Left lung (tissue), 4 donors: ENCODE measurements at regions not wholly inside any gene's neighbourhood (a gene's known extent, or its start where the extent isn't known, plus 50 kb on each side); places are given as distances from the start of the nearest gene placed in this dataset.
"Not testable (repeated sequence)": the region's sequence is repeated elsewhere in the genome, so short reads cannot be mapped to it uniquely, and the experiment has no call there.

Experiments used
- ATAC-seq: fragments of 200-7000 bp; cut with Tn5 transposase; one replicate; pipeline ENCODE4 v1.9.1; 2020; ENCODE audit warnings: moderate library complexity
- DNase-seq, 4 donors: peaks; one replicate each; pipeline ENCODE4 v3.0.0-alpha.2; 2013 to 2020
- H3K27ac ChIP-seq, 2 donors: fragments of 200-600 bp; sonication (generic) in 1 of 2; one replicate each; pipeline versions ENCODE4 v1.5.0 to v1.8.0; 2020 to 2021
- H3K27me3 ChIP-seq, 2 donors: fragments of 200-600 bp; sonication (generic) in 1 of 2; one replicate each; pipeline versions ENCODE4 v1.5.0 to v1.8.0; 2020 to 2021
- H3K36me3 ChIP-seq, 2 donors: fragments of 200-600 bp; sonication (generic) in 1 of 2; one replicate each; pipeline versions ENCODE4 v1.5.0 to v1.8.0; 2020 to 2021
- H3K4me1 ChIP-seq, 2 donors: fragments of 200-600 bp; one replicate each; pipeline ENCODE4 v1.8.0; 2021
- H3K4me3 ChIP-seq, 2 donors: fragments of 200-600 bp; sonication (generic) in 1 of 2; one replicate each; pipeline versions ENCODE4 v1.5.0 to v1.8.0; 2020 to 2021; ENCODE audit warnings: mild to moderate bottlenecking in 1 of 2
- H3K9me3 ChIP-seq, 2 donors: fragments of 200-600 bp; sonication (generic) in 1 of 2; one replicate each; pipeline versions ENCODE4 v1.5.0 to v1.8.0; 2020 to 2021
- intact Hi-C, 2 donors: fragments of 100-400 bp; cut with DNase I; formaldehyde crosslinking; loops; one replicate each; pipeline versions ENCODE4 v1.11.2 to v1.14.2; 2022
- TF ChIP-seq, protein P1 (sequence below), 2 donors: fragments of 200-600 bp; sonication (generic) in 1 of 2; IDR thresholded peaks; one replicate each; pipeline versions ENCODE4 v1.5.0 to v1.8.0; 2021; ENCODE audit warnings: antibody characterized with exemption in 2 of 2
- donor health status: DM: no; HTN: yes; CAD: no.
- donor health status: DM: no; HTN: no; CAD: no.

DNA sequence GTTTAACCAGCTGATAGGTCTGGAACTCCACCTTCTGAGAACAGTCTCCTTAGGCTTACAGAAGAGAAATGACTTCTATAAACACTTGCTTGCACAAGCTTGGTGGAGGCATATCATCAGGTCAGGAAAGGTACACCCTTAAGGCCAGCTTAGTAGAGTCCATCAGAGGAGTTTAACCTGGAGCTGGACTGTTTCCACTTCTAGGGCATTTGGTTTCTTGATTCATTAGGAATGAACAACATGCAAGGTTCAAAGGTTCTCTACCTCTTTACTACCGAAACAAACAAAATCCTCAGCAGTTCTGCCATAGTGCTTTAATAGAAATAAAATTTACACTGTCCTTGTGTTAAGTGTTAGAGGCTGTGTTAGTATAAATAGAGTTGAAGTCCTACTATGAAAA is 171.4 kb upstream of the NPY2R start:
- H3K9me3 ChIP-seq = no peaks in the 10 kb centered on the region
- H3K27ac ChIP-seq = no peak overlapping the region
- TF ChIP-seq, protein P1, sequence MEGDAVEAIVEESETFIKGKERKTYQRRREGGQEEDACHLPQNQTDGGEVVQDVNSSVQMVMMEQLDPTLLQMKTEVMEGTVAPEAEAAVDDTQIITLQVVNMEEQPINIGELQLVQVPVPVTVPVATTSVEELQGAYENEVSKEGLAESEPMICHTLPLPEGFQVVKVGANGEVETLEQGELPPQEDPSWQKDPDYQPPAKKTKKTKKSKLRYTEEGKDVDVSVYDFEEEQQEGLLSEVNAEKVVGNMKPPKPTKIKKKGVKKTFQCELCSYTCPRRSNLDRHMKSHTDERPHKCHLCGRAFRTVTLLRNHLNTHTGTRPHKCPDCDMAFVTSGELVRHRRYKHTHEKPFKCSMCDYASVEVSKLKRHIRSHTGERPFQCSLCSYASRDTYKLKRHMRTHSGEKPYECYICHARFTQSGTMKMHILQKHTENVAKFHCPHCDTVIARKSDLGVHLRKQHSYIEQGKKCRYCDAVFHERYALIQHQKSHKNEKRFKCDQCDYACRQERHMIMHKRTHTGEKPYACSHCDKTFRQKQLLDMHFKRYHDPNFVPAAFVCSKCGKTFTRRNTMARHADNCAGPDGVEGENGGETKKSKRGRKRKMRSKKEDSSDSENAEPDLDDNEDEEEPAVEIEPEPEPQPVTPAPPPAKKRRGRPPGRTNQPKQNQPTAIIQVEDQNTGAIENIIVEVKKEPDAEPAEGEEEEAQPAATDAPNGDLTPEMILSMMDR (IDR thresholded peaks at IDR 0.05) = no peak
- H3K36me3 ChIP-seq = no peaks in the 10 kb centered on the region
- H3K4me3 ChIP-seq = no peak overlapping the region
- no peak for ATAC-seq
- no peaks in the 10 kb centered on the region for H3K27me3 ChIP-seq
- intact Hi-C loops = no loop called here
- H3K4me1 ChIP-seq = no peaks in the 10 kb centered on the region
- DNase-seq = no peak

DNA sequence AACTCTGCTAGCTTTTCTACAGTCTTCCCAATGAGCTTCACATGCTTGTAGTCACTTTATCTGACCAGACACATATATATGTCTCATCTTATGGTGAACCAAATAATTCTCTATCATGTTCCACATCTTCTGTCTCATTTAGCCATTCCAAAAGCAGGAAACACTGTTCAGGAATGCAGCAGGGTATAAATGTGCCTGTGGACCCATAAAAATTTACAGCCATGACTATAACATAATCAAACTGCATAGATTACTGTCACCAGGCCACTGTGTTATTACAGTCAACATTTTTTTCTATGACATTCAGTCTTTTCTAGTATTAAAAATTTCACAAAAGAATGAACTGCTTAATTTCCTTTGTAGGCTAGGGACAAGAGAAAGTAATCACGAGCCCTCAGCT is 170.0 kb upstream of the NPY2R start:
- DNase-seq (no peak), ATAC-seq (no peak)
- no peak overlapping the region for H3K4me3 ChIP-seq
- H3K27ac ChIP-seq = no peak overlapping the region
- no peaks in the 10 kb centered on the region for H3K4me1 ChIP-seq
- no peaks in the 10 kb centered on the region for H3K9me3 ChIP-seq
- H3K36me3 ChIP-seq = no peaks in the 10 kb centered on the region
- TF ChIP-seq, protein P1 (IDR thresholded peaks at IDR 0.05) = no peak
- intact Hi-C loops = no loop called here
- no peaks in the 10 kb centered on the region for H3K27me3 ChIP-seq

DNA sequence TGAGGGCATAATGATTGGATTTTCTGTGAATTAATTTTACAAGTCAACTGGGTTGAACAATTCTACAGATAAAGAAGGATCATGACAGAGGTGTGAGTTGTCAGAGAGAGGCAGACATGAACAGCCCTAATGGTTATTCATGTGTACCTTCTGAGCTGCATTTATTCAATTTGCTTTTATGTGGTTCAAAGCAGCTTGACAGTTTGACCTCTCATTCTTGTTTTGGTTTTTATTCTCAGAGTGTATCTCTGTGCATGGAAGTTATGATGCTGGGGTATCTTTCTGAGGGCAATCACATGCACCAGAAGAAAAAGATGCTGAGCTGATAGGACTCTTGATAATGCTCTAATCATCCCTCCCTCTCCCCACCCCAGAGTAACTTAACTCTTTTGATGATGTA is 169.3 kb upstream of the NPY2R start:
- H3K4me1 ChIP-seq = no peaks in the 10 kb centered on the region
- H3K4me3 ChIP-seq = no peak overlapping the region
- DNase-seq (no peak), ATAC-seq (no peak)
- H3K36me3 ChIP-seq = no peaks in the 10 kb centered on the region
- H3K27me3 ChIP-seq = no peaks in the 10 kb centered on the region
- TF ChIP-seq, protein P1 (IDR thresholded peaks at IDR 0.05) = no peak
- intact Hi-C loops = no loop called here
- peaks cover 0 to under 1% of the 10 kb centered on the region in 2 donors for H3K9me3 ChIP-seq
- H3K27ac ChIP-seq = no peak overlapping the region

DNA sequence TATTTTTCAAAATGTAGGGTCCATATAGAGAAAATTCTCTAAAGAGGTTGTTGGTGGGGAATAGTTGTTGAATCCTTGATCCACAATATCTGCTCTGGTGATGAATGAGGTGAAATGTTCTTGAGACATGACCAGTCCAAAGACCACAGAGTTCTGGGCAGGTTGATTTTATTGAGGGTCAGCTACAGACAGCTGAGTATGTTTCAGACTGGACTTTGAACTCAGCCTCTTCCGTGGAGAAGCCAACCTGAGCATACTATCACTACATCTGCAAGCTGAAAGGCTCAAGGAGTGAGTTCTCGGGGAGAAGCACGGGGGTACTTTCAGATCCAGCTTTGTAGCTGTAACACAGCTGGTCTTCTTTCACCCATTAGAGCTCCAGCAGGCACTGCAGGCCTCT is 168.4 kb upstream of the NPY2R start:
- no peak overlapping the region for H3K27ac ChIP-seq
- peaks cover 0 to 6% of the 10 kb centered on the region in 2 donors for H3K9me3 ChIP-seq
- H3K4me3 ChIP-seq = no peak overlapping the region
- H3K27me3 ChIP-seq = no peaks in the 10 kb centered on the region
- intact Hi-C loops = no loop called here
- no peak for ATAC-seq
- DNase-seq = no peak
- TF ChIP-seq, protein P1 (IDR thresholded peaks at IDR 0.05) = no peak
- H3K4me1 ChIP-seq = no peaks in the 10 kb centered on the region
- no peaks in the 10 kb centered on the region for H3K36me3 ChIP-seq

DNA sequence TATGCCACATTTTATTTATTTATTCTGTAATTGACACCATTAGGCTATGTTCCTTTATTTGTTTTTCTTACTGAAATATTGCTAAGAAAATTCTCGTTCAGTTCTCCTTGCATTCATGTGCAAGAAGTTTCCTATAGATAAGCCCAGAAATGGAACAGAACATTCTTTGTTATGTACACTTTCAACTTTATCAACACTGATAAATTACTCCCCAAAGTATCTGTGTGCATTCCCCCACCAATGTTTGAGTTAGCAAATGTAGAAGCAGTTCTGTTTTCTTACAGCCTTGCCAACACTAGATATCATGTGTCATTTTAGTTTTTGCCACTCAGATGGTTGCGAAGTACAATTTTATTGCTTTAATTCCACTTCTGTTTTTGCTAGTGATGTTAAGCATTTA is 166.4 kb upstream of the NPY2R start:
- DNase-seq (no peak), ATAC-seq (no peak)
- no peaks in the 10 kb centered on the region for H3K27me3 ChIP-seq
- TF ChIP-seq, protein P1 (IDR thresholded peaks at IDR 0.05) = no peak
- no peak overlapping the region for H3K4me3 ChIP-seq
- H3K27ac ChIP-seq = no peak overlapping the region
- intact Hi-C loops = no loop called here
- H3K9me3 ChIP-seq = peaks cover 0 to 6% of the 10 kb centered on the region in 2 donors
- H3K36me3 ChIP-seq = no peaks in the 10 kb centered on the region
- no peaks in the 10 kb centered on the region for H3K4me1 ChIP-seq

DNA sequence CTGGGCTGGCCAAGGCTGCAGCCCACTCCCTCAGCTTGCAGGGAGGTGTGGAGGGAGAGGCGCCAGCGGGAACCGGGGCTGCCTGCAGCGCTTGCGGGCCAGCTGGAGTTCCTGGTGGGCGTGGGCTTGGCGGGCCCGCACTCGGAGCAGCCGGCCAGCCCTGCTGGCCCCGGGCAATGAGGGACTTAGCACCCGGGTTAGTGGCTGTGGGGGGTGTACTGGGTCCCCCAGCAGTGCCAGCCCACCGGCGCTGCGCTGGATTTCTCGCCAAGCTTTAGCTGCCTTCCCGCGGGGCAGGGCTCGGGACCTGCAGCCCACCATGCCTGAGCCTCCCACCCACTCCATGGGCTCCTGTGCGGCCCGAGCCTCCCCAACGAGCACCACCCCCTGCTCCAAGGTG is 164.2 kb upstream of the NPY2R start:
- intact Hi-C loops = not testable (repeated sequence)

More for the DNA sequence above, 164.2 kb upstream of the NPY2R start:
- peak in 1 of 4 donors; percentile 58 for DNase-seq
- H3K4me3 ChIP-seq, H3K27ac ChIP-seq, H3K36me3 ChIP-seq, H3K4me1 ChIP-seq, ATAC-seq, H3K9me3 ChIP-seq, H3K27me3 ChIP-seq: not testable (repeated sequence)
